HFFc6 (cell line): ENCODE measurements at regions not wholly inside any gene's neighbourhood (a gene's known extent, or its start where the extent isn't known, plus 50 kb on each side); places are given as distances from the start of the nearest gene placed in this dataset.

Source experiments
- DNase-seq: peaks from one replicate; pipeline ENCODE4 v3.0.0-alpha.2; 2018
- H3K27ac Mint-ChIP-seq: 2 replicates; pipeline ENCODE4 v1.8.0; 2020; ENCODE audit warnings: mild to moderate bottlenecking, mixed read lengths
- H3K27me3 Mint-ChIP-seq: 2 replicates; pipeline ENCODE4 v1.8.0; 2021; ENCODE audit warnings: mild to moderate bottlenecking, moderate library complexity, mixed read lengths; ENCODE audit not compliant: insufficient read depth
- H3K36me3 Mint-ChIP-seq: 2 replicates; pipeline ENCODE4 v1.8.0; 2021; ENCODE audit warnings: low read depth, mixed read lengths
- H3K4me1 Mint-ChIP-seq: 2 replicates; pipeline ENCODE4 v1.8.0; 2020; ENCODE audit warnings: low read depth, mixed read lengths
- H3K4me3 Mint-ChIP-seq: 2 replicates; pipeline ENCODE4 v1.8.0; 2020; ENCODE audit warnings: mild to moderate bottlenecking, moderate library complexity, mixed read lengths
- H3K9me3 Mint-ChIP-seq: 2 replicates; pipeline ENCODE4 v1.8.0; 2020; ENCODE audit warnings: mild to moderate bottlenecking, mixed read lengths
- TF ChIP-seq, protein P1 (sequence below): fragments of 200-600 bp; sonication (generic); IDR thresholded peaks from 2 replicates; pipeline ENCODE4 v1.5.0; 2021; ENCODE audit warnings: antibody characterized with exemption, mild to moderate bottlenecking

GRCh38 chr3:115244350-115244749 lies 97.3 kb upstream of the ZBTB20 start:
- Mint-ChIP-seq H3K4me3 (no peak overlapping the region), H3K27me3 (no peaks in the 10 kb centered on the region), H3K4me1 (peaks cover 76% of the 10 kb centered on the region), H3K36me3 (0 out of 2 replicates have a peak, but pooled peaks cover 4% of the 10 kb centered on the region), H3K27ac (no peak overlapping the region), H3K9me3 (0 out of 2 replicates have a peak, but pooled peaks cover 4% of the 10 kb centered on the region)
- DNase-seq: no peak
- TF ChIP-seq, protein P1, sequence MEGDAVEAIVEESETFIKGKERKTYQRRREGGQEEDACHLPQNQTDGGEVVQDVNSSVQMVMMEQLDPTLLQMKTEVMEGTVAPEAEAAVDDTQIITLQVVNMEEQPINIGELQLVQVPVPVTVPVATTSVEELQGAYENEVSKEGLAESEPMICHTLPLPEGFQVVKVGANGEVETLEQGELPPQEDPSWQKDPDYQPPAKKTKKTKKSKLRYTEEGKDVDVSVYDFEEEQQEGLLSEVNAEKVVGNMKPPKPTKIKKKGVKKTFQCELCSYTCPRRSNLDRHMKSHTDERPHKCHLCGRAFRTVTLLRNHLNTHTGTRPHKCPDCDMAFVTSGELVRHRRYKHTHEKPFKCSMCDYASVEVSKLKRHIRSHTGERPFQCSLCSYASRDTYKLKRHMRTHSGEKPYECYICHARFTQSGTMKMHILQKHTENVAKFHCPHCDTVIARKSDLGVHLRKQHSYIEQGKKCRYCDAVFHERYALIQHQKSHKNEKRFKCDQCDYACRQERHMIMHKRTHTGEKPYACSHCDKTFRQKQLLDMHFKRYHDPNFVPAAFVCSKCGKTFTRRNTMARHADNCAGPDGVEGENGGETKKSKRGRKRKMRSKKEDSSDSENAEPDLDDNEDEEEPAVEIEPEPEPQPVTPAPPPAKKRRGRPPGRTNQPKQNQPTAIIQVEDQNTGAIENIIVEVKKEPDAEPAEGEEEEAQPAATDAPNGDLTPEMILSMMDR: no peak

DNA sequence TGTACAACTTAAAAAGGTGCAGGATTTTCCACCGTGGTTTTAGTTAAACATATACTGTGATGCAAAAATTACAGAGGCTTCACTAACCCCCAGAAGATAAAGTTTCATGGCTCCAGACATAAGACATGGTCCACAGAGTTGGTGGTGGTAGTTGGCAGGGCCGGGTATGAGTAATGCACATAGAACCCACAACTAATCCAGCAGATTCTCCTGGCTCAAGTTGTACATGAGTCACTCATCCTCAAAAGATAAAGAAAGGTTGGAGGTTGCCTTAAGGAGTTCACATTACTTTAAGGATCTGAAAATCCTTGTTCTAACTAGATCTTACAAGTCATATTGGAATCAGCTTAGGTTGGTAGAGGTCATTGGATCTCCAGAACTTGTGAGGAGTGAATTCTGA lies 98.3 kb upstream of the ZBTB20 start:
- peak; percentile 91 for DNase-seq
- peaks cover 66% of the 10 kb centered on the region for H3K4me1 Mint-ChIP-seq
- H3K9me3 Mint-ChIP-seq: 0 out of 2 replicates have a peak, but pooled peaks cover 4% of the 10 kb centered on the region
- H3K36me3 Mint-ChIP-seq: 0 out of 2 replicates have a peak, but pooled peaks cover 4% of the 10 kb centered on the region
- no peak overlapping the region; the same call in 1 of the 2 replicates for H3K4me3 Mint-ChIP-seq
- H3K27ac Mint-ChIP-seq: peak overlapping the region; percentile 64
- no peaks in the 10 kb centered on the region for H3K27me3 Mint-ChIP-seq
- TF ChIP-seq, protein P1: no peak

GRCh38 chr3:115245899-115246298 lies 98.8 kb upstream of the ZBTB20 start:
- DNase-seq: no peak
- 0 out of 2 replicates have a peak, but pooled peaks cover 4% of the 10 kb centered on the region for H3K9me3 Mint-ChIP-seq
- H3K27ac Mint-ChIP-seq: peak overlapping the region; percentile 64
- H3K4me3 Mint-ChIP-seq: no peak overlapping the region; the same call in 1 of the 2 replicates
- H3K4me1 Mint-ChIP-seq: peaks cover 63% of the 10 kb centered on the region
- H3K27me3 Mint-ChIP-seq: no peaks in the 10 kb centered on the region
- 0 out of 2 replicates have a peak, but pooled peaks cover 4% of the 10 kb centered on the region for H3K36me3 Mint-ChIP-seq
- TF ChIP-seq, protein P1: no peak

- H3K9me3 Mint-ChIP-seq: 0 out of 2 replicates have a peak, but pooled peaks cover 4% of the 10 kb centered on the region
- TF ChIP-seq, protein P1: no peak
- H3K4me3 Mint-ChIP-seq: no peak overlapping the region
- 0 out of 2 replicates have a peak, but pooled peaks cover 4% of the 10 kb centered on the region for H3K36me3 Mint-ChIP-seq
- DNase-seq: no peak
- peak overlapping the region; percentile 7; the same call in 1 of the 2 replicates for H3K27ac Mint-ChIP-seq
- peaks cover 66% of the 10 kb centered on the region for H3K4me1 Mint-ChIP-seq
- no peaks in the 10 kb centered on the region for H3K27me3 Mint-ChIP-seq
Measured at GRCh38 chr3:115246461-115247020, 99.5 kb upstream of the ZBTB20 start.

GRCh38 chr3:115248274-115248673 lies 101.2 kb upstream of the ZBTB20 start:
- H3K27me3 Mint-ChIP-seq: no peaks in the 10 kb centered on the region; the same call in 1 of the 2 replicates
- 0 out of 2 replicates have a peak, but pooled peaks cover 4% of the 10 kb centered on the region for H3K9me3 Mint-ChIP-seq
- DNase-seq: peak; percentile 47
- 0 out of 2 replicates have a peak, but pooled peaks cover 3% of the 10 kb centered on the region for H3K36me3 Mint-ChIP-seq
- TF ChIP-seq, protein P1: no peak
- H3K4me3 Mint-ChIP-seq: peak overlapping the region; percentile 26; the same call in 1 of the 2 replicates
- peak overlapping the region; percentile 37 for H3K27ac Mint-ChIP-seq
- peaks cover 65% of the 10 kb centered on the region for H3K4me1 Mint-ChIP-seq
